HG02840 (cell line): ENCODE measurements at regions not wholly inside any gene's neighbourhood (a gene's known extent, or its start where the extent isn't known, plus 50 kb on each side); places are given as distances from the start of the nearest gene placed in this dataset.
"Not testable (repeated sequence)": the region's sequence is repeated elsewhere in the genome, so short reads cannot be mapped to it uniquely, and the experiment has no call there.

Source experiments
- ATAC-seq: cut with Tn5 transposase; IDR thresholded peaks from one replicate; pipeline ENCODE4 v1.9.1; 2021; ENCODE audit warnings: mild to moderate bottlenecking, moderate library complexity, moderate number of reproducible peaks; ENCODE audit not compliant: unreplicated experiment, low FRiP score

GRCh38 chr10:42380926-42381547, 257.3 kb downstream of the ZNF33B start:
- ATAC-seq, result no peak

DNA sequence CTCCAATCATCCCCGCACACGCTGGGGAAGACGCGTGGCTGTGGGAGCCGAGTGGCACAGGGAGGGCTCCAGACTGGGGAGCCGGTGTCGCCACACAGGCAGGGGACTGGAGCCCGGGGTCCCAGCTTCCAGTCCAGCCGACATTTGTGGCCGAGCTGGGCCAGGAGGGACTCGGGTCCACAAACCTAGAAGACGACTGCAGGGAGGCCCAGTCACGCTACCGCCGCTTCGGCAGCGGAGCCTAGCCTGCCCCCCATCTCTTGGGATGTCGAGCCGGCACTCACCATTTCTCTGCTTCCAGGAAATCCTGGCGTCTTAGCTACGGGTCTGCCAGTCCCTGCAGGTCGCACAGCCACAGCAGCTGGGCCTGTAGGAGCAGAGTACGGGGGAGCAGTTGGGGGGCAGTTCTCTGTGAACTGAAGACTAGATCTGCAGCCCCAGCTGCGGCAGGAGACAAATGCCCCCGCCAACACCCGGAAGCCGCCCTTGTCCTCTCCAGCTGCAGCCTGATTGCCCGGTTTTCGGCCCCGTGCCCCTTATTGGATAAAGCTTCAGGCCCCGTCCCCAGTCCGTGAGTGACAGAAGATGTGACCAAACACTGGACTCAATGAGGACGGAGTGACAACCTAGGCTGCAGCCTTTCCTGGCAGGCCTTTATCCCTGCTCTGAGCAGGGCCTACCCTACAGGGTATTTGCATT, 270.7 kb downstream of the ZNF33B start:
- ATAC-seq, result peak; percentile 99

- ATAC-seq, result no peak
Observed at GRCh38 chr10:42351745-42352144, 286.6 kb downstream of the ZNF33B start.

DNA sequence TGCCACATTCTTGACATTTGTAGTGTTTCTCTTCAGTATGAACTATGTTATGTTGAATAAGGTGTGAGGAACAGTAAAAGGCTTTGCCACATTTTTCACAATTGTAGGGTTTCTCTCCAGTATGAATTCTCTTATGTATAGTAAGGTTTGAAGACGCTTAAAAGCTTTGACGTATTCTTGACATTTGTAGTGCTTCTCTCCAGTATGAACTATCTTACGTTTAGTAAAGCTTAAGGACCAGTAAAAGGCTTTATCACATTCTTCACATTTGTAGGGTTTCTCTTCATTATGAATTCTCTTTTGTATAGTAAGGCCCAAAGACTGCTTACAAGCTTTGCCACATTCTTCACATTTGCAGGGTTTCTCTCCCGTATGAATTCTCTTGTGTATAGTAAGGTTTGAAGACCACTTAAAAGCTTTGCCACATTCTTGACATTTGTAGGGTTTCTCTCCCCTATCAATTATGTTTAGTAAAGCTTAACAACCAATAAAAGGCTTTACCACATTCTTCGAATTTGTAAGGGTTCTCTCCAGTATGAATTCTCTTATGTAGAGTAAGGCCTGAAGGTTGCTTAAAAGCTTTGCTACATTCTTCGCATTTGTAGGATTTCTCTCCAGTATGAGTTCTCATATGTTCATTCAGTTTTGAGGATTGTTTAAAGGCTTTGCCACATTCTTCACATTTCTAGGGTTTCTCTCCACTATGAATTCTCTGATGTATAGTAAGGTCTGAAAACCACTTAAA, 301.6 kb downstream of the ZNF33B start:
- not testable (repeated sequence) for ATAC-seq

GRCh38 chr10:42335653-42336296, 302.6 kb downstream of the ZNF33B start:
- ATAC-seq, result not testable (repeated sequence)

DNA sequence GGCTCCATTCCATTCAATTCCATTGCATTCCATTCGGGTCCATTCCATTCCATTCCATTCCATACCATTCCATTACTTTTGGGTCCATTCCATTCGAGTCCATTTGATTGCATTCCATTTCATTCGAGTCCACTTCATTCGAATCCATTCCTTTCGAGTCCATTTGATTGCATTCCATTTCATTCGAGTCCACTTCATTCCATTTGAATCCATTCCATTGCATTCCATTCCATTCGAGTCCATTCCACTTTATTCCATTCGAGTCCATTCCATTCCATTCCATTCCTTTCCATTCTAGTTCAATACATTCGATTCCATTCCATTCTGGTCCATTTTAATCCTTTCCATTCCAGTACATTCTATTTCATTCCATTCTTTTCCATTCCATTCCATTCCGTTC, 334.0 kb downstream of the ZNF33B start:
- ATAC-seq, result no peak

DNA sequence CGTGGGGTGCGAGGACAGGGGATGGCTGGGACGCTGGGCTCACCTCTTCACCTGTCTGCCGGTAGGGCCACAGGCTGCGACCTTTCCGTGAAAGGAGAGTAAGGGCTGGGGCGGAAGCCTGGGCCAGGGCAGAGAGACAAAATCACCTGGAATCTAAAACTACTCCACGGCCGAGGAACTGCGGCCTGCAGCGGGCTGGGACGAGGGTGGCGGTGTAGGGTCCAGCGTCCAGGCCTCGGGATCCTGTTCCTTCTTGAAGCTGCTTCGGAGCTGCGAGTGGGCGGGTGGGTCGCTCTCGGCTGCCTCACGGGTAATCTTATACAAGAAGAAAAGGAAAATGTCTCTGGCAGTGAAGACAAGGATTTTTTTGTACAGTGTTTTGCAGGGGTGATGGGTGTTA, 356.5 kb downstream of the ZNF33B start:
- not testable (repeated sequence) for ATAC-seq

DNA sequence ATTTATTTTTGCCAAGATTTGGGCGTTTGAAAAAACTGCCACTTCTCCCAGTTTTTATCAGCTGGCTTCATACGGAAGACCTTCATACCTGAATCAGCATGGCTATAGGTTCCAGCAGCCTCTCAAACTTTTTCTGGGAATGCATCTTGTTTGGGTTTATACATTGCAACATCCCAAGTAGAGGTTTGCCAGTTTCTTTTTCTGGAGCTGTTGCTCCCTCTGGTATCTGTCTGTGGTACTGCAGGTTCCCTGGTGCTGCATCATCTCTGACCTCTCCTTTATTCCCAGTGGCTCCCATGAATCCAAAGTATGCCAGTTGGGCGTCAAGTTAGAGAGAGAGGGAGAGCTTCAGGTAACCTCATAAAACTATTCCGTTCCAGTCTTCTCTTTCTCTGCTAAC, 368.6 kb downstream of the ZNF33B start:
- not testable (repeated sequence) for ATAC-seq

DNA sequence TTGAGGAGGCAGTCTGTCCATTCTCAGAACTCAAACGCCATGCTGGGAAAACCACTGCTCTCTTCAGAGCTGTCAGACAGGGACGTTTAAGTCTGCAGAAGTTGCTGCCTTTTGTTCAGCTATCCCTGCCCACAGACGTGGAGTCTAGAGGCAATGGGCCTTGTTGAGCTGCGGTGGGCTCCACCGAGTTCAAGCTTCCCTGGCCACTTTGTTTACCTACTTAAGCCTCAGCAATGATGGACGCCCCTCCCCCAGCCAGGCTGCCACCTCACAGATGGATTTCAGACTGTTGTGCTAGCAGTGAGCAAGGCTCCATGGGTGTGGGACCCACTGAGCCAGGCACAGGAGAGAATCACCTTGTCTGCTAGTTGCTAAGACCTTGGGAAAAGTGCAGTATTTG, 375.1 kb downstream of the ZNF33B start:
- not testable (repeated sequence) for ATAC-seq

DNA sequence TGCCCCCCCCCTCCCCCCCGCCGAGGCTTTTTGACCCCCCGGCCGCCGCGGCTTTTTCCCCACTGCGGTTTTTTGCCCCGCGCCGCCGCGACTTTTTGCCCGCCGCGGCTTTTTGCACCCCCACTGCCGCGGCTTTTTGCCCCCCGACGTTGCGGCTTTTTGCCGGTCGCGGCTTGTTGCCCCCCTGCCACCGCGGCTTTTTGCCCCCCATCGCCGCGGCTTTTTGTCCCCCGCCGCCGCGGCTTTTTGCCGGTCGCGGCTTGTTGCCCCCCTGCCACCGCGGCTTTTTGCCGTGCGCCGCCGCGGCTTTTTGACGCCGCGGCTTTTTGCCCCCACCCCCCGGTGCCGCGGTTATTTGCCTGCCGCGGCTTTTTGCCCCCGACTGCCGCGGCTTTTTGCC, 395.4 kb downstream of the ZNF33B start:
- not testable (repeated sequence) for ATAC-seq

- ATAC-seq, result no peak
Observed at GRCh38 chr10:42242135-42242805, 396.1 kb downstream of the ZNF33B start.

DNA sequence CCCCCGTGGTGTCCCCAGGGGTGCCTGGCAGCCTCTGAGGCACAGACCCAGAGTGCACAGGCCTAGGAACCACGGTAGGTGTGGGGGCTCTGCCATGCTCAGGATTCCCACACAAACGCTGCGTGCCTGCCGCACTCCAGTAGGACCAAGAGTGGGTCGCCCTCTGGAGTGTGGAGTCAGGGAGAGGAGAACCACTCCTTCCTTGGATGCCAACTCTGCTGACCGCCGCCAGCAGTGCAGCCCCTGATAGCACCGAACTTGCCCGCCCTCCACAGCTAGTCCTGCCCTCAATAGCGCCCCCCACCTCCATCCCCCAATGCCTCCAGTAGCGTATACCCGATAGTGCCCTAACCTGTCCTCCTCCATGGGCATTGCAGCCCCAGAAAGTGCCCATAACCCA, 402.0 kb downstream of the ZNF33B start:
- not testable (repeated sequence) for ATAC-seq

DNA sequence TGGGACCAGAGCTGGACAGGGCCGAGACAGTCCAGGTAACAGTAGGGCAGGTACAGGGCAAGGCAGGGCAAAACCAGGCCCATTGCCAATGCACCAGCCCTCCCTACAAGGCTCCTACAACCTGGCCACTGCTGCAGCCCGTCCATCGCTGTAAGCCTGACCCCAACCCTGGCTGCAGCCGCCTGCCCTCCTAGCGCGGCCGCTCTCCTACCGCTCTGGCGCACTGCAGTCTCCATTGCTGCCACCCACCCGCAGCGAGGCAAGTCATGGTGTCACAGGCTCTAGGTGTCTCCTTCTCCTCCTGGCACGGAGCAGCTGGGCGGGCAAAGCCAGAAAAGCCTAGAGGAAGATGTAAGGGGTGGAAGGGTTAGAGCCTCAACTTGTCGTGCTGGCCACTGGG, 402.6 kb downstream of the ZNF33B start:
- ATAC-seq, result not testable (repeated sequence)

DNA sequence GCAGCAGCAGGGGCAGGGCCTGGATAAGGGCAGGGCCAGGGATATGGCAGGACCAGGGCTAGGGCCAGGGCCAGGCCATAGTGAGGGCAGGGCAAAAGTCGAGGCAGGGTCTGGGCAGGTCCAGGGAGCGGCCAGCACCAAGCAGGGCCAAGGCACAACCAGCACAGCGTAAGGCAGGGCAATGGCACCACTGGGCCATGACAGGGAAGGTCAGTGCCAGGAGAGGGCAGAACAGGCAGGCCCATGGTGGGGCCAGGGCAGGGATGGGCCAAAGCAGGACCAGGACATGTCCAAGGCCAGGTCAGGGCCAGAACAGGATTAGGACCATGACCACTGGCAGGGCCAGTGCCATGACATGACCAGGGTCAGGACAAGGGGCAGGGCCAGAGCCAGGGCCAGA, 403.1 kb downstream of the ZNF33B start:
- not testable (repeated sequence) for ATAC-seq

DNA sequence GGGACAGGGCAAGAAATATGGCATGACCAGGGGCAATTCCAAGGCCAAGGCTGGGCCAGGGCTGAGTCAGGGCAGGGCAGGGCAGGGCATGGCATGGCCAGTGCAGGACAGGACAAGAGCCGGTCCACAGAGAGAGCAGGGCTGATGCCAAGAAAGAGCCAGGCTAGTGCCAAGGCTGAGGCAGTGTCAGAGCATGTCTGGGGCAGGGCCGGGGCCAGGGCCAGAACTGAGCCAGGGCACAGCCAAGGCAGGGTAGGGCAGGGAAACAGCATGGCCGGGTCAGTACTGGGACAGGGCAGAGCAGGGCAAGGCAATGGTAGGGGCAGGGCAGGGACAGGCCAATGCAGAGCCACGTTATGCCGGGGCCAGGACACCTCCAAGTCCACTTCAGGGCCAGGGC, 403.9 kb downstream of the ZNF33B start:
- not testable (repeated sequence) for ATAC-seq

DNA sequence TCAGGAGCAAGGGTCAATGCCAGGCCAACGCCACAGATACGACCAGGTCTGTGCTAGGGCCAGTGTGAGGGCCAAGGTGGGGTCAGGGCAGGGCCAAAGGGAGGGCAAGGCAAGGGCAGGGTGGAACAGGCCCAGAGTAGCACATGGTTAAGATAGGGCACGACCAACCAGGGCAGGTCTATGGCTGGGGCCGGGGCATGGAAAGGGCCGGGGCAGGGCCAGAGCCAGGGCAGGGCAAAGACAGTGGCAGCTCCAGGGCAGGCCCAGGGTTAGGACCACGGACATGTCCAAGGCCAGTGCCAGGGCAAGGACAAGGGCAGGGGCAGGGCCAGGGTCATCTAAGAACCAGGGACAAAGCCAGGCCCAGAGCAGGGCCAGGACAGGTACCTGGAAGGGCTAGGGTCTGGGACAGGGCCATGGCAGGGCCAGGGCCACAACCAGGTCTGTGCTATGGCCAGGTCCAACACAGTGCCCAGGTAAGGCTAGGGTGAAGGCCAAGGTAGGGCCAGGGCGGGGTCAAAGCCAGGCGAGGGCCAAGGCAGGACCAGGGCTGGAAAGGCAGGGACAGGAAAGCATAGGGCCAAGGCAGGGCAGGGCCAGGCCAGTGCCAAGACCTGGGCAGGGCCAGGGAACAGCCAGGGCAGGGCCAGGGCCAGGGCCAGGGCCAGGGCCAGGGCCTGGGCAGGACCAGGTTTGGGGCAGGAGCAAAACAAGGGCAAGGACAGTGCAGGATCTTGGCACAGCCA, 404.7 kb downstream of the ZNF33B start:
- ATAC-seq, result not testable (repeated sequence)

- not testable (repeated sequence) for ATAC-seq
Observed at GRCh38 chr10:42232955-42233354, 405.4 kb downstream of the ZNF33B start.

DNA sequence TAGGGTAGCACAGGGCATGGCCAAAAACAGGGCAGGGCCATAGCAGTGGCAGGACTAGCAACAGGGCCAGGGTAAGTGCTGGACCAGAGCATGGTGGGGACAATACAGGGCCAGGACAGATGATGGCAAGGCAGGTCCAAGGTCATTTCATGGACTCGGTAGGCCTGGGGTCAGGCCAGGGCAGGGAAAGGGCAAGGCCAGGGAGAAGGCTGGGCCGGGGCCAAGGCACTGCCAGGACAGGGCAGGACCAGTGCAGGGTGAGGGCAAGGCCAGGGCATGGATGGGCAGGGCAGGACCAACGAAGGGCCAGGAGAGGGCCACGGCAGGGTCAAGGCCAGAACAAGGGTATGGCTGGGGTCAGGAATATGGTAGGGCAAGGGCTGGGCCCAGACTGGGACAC, 407.6 kb downstream of the ZNF33B start:
- ATAC-seq, result not testable (repeated sequence)

- not testable (repeated sequence) for ATAC-seq
Observed at GRCh38 chr10:42230115-42230514, 408.3 kb downstream of the ZNF33B start.

GRCh38 chr10:42227859-42228258, 410.5 kb downstream of the ZNF33B start:
- ATAC-seq, result not testable (repeated sequence)
